ENCODE measurements at regions not wholly inside any gene's neighbourhood (a gene's known extent, or its start where the extent isn't known, plus 50 kb on each side); places are given as distances from the start of the nearest gene placed in this dataset.

- no peaks in the 10 kb centered on the region for H3K36me3 ChIP-seq (ENCODE audit: control insufficient read depth, insufficient read depth, low read length)
- H3K27ac ChIP-seq (ENCODE audit: low read depth, low read length, severe bottlenecking), result no peak overlapping the region
- H3K4me3 ChIP-seq (ENCODE audit: extremely low read depth, insufficient read depth, low read length, poor library complexity, severe bottlenecking), result no peak overlapping the region
- H3K4me1 ChIP-seq (ENCODE audit: control insufficient read depth, insufficient read depth, low read length, poor library complexity, severe bottlenecking), result peaks cover 7% of the 10 kb centered on the region
- WGBS, 2 experiments (ENCODE audit: insufficient coverage in 2 of 2), result 100% methylated on average over 1 of the region's 5 CpGs; no CpG with 5 or more reads in 1 of the 2 experiments
- H3K9me3 ChIP-seq (ENCODE audit: control insufficient read depth, low read length), result no peaks in the 10 kb centered on the region
Measured at GRCh38 chr13:30151388-30151787, 156.0 kb downstream of the KATNAL1 start.

- Histone ChIP-seq H3K9me3 (ENCODE audit: control insufficient read depth, low read length) (peaks cover 9% of the 10 kb centered on the region), H3K27ac (ENCODE audit: low read depth, low read length, severe bottlenecking) (no peak overlapping the region), H3K4me1 (ENCODE audit: control insufficient read depth, insufficient read depth, low read length, poor library complexity, severe bottlenecking) (peaks cover 7% of the 10 kb centered on the region), H3K36me3 (ENCODE audit: control insufficient read depth, insufficient read depth, low read length) (no peaks in the 10 kb centered on the region), H3K4me3 (ENCODE audit: extremely low read depth, insufficient read depth, low read length, poor library complexity, severe bottlenecking) (no peak overlapping the region)
- 84 to 93% methylated on average over 2 of the region's 2 CpGs for WGBS, 2 experiments (ENCODE audit: insufficient coverage in 2 of 2)
Measured at GRCh38 chr13:30149248-30149647, 158.1 kb downstream of the KATNAL1 start.

GRCh38 chr13:30148786-30149185 lies 158.6 kb downstream of the KATNAL1 start:
- 91 to 92% methylated on average over 7 to 8 of the region's 8 CpGs for WGBS, 2 experiments (ENCODE audit: insufficient coverage in 2 of 2)
- Histone ChIP-seq H3K4me1 (ENCODE audit: control insufficient read depth, insufficient read depth, low read length, poor library complexity, severe bottlenecking) (peaks cover 4% of the 10 kb centered on the region), H3K36me3 (ENCODE audit: control insufficient read depth, insufficient read depth, low read length) (no peaks in the 10 kb centered on the region), H3K9me3 (ENCODE audit: control insufficient read depth, low read length) (peaks cover 13% of the 10 kb centered on the region), H3K4me3 (ENCODE audit: extremely low read depth, insufficient read depth, low read length, poor library complexity, severe bottlenecking) (no peak overlapping the region), H3K27ac (ENCODE audit: low read depth, low read length, severe bottlenecking) (no peak overlapping the region)

- 89 to 93% methylated on average over 9 of the region's 9 CpGs for WGBS, 2 experiments (ENCODE audit: insufficient coverage in 2 of 2)
Measured at GRCh38 chr13:30148171-30148754, 159.1 kb downstream of the KATNAL1 start.

GRCh38 chr13:30147421-30147820 lies 159.9 kb downstream of the KATNAL1 start:
- H3K36me3 ChIP-seq (ENCODE audit: control insufficient read depth, insufficient read depth, low read length), result no peaks in the 10 kb centered on the region
- H3K4me1 ChIP-seq (ENCODE audit: control insufficient read depth, insufficient read depth, low read length, poor library complexity, severe bottlenecking), result peaks cover 10% of the 10 kb centered on the region
- peaks cover 14% of the 10 kb centered on the region for H3K9me3 ChIP-seq (ENCODE audit: control insufficient read depth, low read length)
- WGBS, 2 experiments (ENCODE audit: insufficient coverage in 2 of 2), result 89 to 90% methylated on average over 1 to 2 of the region's 2 CpGs
- H3K4me3 ChIP-seq (ENCODE audit: extremely low read depth, insufficient read depth, low read length, poor library complexity, severe bottlenecking), result no peak overlapping the region
- no peak overlapping the region for H3K27ac ChIP-seq (ENCODE audit: low read depth, low read length, severe bottlenecking)

More at GRCh38 chr13:30148171-30148754, 159.1 kb downstream of the KATNAL1 start:
- H3K27ac ChIP-seq (ENCODE audit: low read depth, low read length, severe bottlenecking), result no peak overlapping the region
- no peaks in the 10 kb centered on the region for H3K36me3 ChIP-seq (ENCODE audit: control insufficient read depth, insufficient read depth, low read length)
- peaks cover 14% of the 10 kb centered on the region for H3K9me3 ChIP-seq (ENCODE audit: control insufficient read depth, low read length)
- no peak overlapping the region for H3K4me3 ChIP-seq (ENCODE audit: extremely low read depth, insufficient read depth, low read length, poor library complexity, severe bottlenecking)
- H3K4me1 ChIP-seq (ENCODE audit: control insufficient read depth, insufficient read depth, low read length, poor library complexity, severe bottlenecking), result peaks cover 5% of the 10 kb centered on the region

- H3K4me3 ChIP-seq (ENCODE audit: extremely low read depth, insufficient read depth, low read length, poor library complexity, severe bottlenecking), result no peak overlapping the region
- peaks cover 14% of the 10 kb centered on the region for H3K9me3 ChIP-seq (ENCODE audit: control insufficient read depth, low read length)
- no peaks in the 10 kb centered on the region for H3K36me3 ChIP-seq (ENCODE audit: control insufficient read depth, insufficient read depth, low read length)
- WGBS, 2 experiments (ENCODE audit: insufficient coverage in 2 of 2), result 86 to 96% methylated on average over 3 of the region's 4 CpGs
- no peak overlapping the region for H3K27ac ChIP-seq (ENCODE audit: low read depth, low read length, severe bottlenecking)
- peaks cover 11% of the 10 kb centered on the region for H3K4me1 ChIP-seq (ENCODE audit: control insufficient read depth, insufficient read depth, low read length, poor library complexity, severe bottlenecking)
Measured at GRCh38 chr13:30147015-30147414, 160.3 kb downstream of the KATNAL1 start.

- H3K4me3 ChIP-seq (ENCODE audit: extremely low read depth, insufficient read depth, low read length, poor library complexity, severe bottlenecking), result no peak overlapping the region
- H3K36me3 ChIP-seq (ENCODE audit: control insufficient read depth, insufficient read depth, low read length), result no peaks in the 10 kb centered on the region
- 93 to 95% methylated on average over 10 to 13 of the region's 13 CpGs for WGBS, 2 experiments (ENCODE audit: insufficient coverage in 2 of 2)
- H3K27ac ChIP-seq (ENCODE audit: low read depth, low read length, severe bottlenecking), result no peak overlapping the region
- H3K9me3 ChIP-seq (ENCODE audit: control insufficient read depth, low read length), result peaks cover 14% of the 10 kb centered on the region
- H3K4me1 ChIP-seq (ENCODE audit: control insufficient read depth, insufficient read depth, low read length, poor library complexity, severe bottlenecking), result peaks cover 13% of the 10 kb centered on the region
Measured at GRCh38 chr13:30145709-30146367, 161.5 kb downstream of the KATNAL1 start.

- Histone ChIP-seq H3K27ac (ENCODE audit: low read depth, low read length, severe bottlenecking) (peak overlapping the region; percentile 93), H3K4me3 (ENCODE audit: extremely low read depth, insufficient read depth, low read length, poor library complexity, severe bottlenecking) (no peak overlapping the region)
- 94 to 98% methylated on average over 3 to 4 of the region's 5 CpGs for WGBS, 2 experiments (ENCODE audit: insufficient coverage in 2 of 2)
Measured at GRCh38 chr13:30143666-30144400, 163.5 kb downstream of the KATNAL1 start.

GRCh38 chr13:30142486-30143211 lies 164.7 kb downstream of the KATNAL1 start:
- no peak overlapping the region for H3K4me3 ChIP-seq (ENCODE audit: extremely low read depth, insufficient read depth, low read length, poor library complexity, severe bottlenecking)
- peak overlapping the region; percentile 93 for H3K27ac ChIP-seq (ENCODE audit: low read depth, low read length, severe bottlenecking)
- H3K9me3 ChIP-seq (ENCODE audit: control insufficient read depth, low read length), result peaks cover 14% of the 10 kb centered on the region
- no peaks in the 10 kb centered on the region for H3K36me3 ChIP-seq (ENCODE audit: control insufficient read depth, insufficient read depth, low read length)
- H3K4me1 ChIP-seq (ENCODE audit: control insufficient read depth, insufficient read depth, low read length, poor library complexity, severe bottlenecking), result peaks cover 13% of the 10 kb centered on the region
- 69 to 70% methylated on average over 10 to 13 of the region's 13 CpGs for WGBS, 2 experiments (ENCODE audit: insufficient coverage in 2 of 2)

More at GRCh38 chr13:30143666-30144400, 163.5 kb downstream of the KATNAL1 start:
- peaks cover 14% of the 10 kb centered on the region for H3K9me3 ChIP-seq (ENCODE audit: control insufficient read depth, low read length)
- peaks cover 13% of the 10 kb centered on the region for H3K4me1 ChIP-seq (ENCODE audit: control insufficient read depth, insufficient read depth, low read length, poor library complexity, severe bottlenecking)
- H3K36me3 ChIP-seq (ENCODE audit: control insufficient read depth, insufficient read depth, low read length), result no peaks in the 10 kb centered on the region

GRCh38 chr13:30141775-30142485 lies 165.4 kb downstream of the KATNAL1 start:
- Histone ChIP-seq H3K27ac (ENCODE audit: low read depth, low read length, severe bottlenecking) (peak overlapping the region; percentile 93), H3K4me3 (ENCODE audit: extremely low read depth, insufficient read depth, low read length, poor library complexity, severe bottlenecking) (no peak overlapping the region), H3K36me3 (ENCODE audit: control insufficient read depth, insufficient read depth, low read length) (no peaks in the 10 kb centered on the region), H3K9me3 (ENCODE audit: control insufficient read depth, low read length) (peaks cover 14% of the 10 kb centered on the region), H3K4me1 (ENCODE audit: control insufficient read depth, insufficient read depth, low read length, poor library complexity, severe bottlenecking) (peaks cover 13% of the 10 kb centered on the region)
- 92 to 94% methylated on average over 4 of the region's 6 CpGs for WGBS, 2 experiments (ENCODE audit: insufficient coverage in 2 of 2)
